ENCODE measurements at regions not wholly inside any gene's neighbourhood (a gene's known extent, or its start where the extent isn't known, plus 50 kb on each side); places are given as distances from the start of the nearest gene placed in this dataset.
"Not testable (repeated sequence)": the region's sequence is repeated elsewhere in the genome, so short reads cannot be mapped to it uniquely, and the experiment has no call there.

- DNase-seq (ENCODE audit: low read depth in 2 of 2, low spot score in 1 of 2), result no peak
Measured at GRCh38 chr7:79964463-79964862, 170.2 kb upstream of the GNAI1 start.

- DNase-seq (ENCODE audit: low read depth in 2 of 2, low spot score in 1 of 2), result no peak
Measured at GRCh38 chr7:79953130-79953529, 181.5 kb upstream of the GNAI1 start.

- DNase-seq (ENCODE audit: low read depth in 2 of 2, low spot score in 1 of 2), result no peak
Measured at GRCh38 chr7:79952399-79952798, 182.2 kb upstream of the GNAI1 start.

DNA sequence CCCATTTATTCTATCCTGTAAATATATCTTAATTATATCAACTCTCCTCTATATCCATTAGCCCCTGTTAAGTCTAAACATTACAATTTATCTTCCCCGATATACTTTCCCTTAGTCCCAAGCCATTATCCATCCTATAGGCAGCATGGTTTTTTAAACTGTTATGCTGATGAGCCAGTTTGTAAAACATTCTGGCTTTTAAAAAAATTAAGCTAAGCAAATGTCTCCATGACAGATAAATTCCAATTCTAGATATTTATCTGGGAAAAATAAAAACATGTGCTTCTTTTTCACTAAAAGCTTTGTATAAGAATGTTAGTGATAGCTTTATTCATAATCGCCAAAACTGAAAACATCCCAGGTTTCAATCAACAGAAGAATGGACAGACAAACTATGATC is 183.2 kb upstream of the GNAI1 start:
- DNase-seq (ENCODE audit: low read depth in 2 of 2, low spot score in 1 of 2), result no peak

DNA sequence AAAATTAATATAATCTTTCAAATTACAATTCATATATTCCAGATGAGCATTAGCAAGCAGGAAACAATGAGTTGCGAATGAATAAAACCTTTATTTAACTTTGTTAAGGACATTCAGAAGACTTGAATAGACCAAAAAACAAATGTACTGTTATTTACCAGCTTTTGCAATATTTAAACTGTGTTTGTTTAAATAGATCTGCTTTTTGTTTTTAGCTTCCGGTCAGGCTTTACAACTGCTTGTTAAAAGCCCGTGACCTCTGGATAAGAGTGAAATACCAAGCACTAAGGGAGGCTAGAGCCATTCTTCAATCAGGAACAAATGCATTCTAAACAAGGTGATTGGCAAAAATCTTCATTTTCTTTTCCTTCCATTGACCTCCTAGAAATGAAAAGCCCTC is 184.9 kb upstream of the GNAI1 start:
- no peak for DNase-seq (ENCODE audit: low read depth in 2 of 2, low spot score in 1 of 2)

DNA sequence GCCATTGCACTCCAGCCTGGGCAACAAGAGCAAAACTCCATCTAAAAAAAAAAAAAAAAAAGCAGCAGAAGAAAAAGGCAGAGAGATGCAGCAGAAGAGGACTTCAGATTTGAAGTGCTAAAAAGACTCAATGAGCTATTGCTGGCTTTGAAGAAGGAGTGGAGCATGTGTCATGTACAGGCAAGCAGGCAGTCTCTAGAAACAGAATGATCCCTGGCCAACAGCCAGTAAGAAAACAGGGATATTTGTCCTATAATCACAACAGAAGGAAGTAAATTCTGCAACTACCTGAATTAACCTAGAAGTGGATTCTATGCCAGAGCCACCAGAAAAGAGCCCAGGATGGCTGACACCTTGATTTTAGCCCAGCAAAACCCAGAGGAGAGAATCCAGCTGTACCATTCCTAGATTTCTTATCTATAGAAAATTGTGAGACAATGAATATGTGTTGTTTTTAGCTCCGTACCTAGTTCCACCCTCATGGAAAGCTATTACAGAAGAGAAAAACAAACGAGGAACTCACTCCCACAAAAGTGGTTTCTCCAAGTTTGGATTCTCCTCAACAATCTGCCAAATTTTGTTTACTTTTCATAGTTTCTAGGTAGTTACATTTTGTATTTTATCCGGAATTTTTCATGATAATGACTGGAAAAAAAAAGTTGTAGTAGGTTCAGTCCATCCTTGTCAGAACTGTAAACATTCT is 198.2 kb upstream of the GNAI1 start:
- DNase-seq (ENCODE audit: low read depth in 2 of 2, low spot score in 1 of 2), result no peak

GRCh38 chr7:79934727-79935126 is 199.9 kb upstream of the GNAI1 start:
- DNase-seq (ENCODE audit: low read depth in 2 of 2, low spot score in 1 of 2), result no peak

DNA sequence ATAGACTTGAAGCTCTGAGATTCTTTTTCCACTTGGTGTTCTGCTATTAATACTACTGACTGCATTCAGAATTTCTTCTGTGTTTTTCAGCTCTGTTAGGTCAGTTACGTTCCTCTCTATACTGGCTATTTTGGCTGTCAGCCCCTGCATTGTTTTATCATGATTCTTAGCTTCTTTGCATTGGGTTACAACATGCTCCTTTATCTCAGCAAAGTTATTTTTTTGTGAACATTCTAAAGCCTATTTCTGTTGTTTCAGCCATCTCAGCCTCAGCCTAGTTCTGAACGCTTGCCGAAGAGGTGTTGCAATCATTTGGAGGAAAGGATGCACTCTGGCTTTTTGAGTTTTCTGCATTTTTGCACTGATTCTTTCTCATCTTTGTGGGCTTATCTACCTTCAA is 201.5 kb upstream of the GNAI1 start:
- no peak for DNase-seq (ENCODE audit: low read depth in 2 of 2, low spot score in 1 of 2)

- no peak for DNase-seq (ENCODE audit: low read depth in 2 of 2, low spot score in 1 of 2)
Measured at GRCh38 chr7:79930604-79931003, 204.0 kb upstream of the GNAI1 start.

GRCh38 chr7:79927116-79927515 is 207.5 kb upstream of the GNAI1 start:
- no peak for DNase-seq (ENCODE audit: low read depth in 2 of 2, low spot score in 1 of 2)

GRCh38 chr7:79923953-79924352 is 210.7 kb upstream of the GNAI1 start:
- no peak for DNase-seq (ENCODE audit: low read depth in 2 of 2, low spot score in 1 of 2)

- DNase-seq (ENCODE audit: low read depth in 2 of 2, low spot score in 1 of 2), result no peak
Measured at GRCh38 chr7:79922894-79923293, 211.7 kb upstream of the GNAI1 start.

- no peak for DNase-seq (ENCODE audit: low read depth in 2 of 2, low spot score in 1 of 2)
Measured at GRCh38 chr7:79921976-79922375, 212.7 kb upstream of the GNAI1 start.

- not testable (repeated sequence) for DNase-seq (ENCODE audit: low read depth in 2 of 2, low spot score in 1 of 2)
Measured at GRCh38 chr7:79918632-79919031, 216.0 kb upstream of the GNAI1 start.

DNA sequence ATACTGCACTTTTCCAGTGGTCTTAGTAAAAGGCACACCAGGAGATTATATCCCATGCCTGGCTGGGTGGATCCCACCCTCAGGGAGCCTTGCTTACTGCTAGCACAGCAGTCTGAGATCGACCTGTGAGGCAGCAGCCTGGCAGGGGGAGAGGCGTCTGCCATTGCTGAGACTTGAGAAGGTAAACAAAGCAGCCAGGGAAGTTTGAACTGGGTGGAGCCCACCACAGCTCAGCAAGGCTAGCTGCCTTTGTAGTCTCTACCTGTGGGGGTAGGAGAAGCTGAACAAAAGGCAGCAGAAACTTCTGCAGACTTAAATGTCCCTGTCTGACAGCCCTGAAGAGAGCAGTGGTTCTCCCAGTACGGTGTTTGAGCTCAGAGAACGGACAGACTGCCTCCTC is 219.3 kb upstream of the GNAI1 start:
- DNase-seq (ENCODE audit: low read depth in 2 of 2, low spot score in 1 of 2), result not testable (repeated sequence)

DNA sequence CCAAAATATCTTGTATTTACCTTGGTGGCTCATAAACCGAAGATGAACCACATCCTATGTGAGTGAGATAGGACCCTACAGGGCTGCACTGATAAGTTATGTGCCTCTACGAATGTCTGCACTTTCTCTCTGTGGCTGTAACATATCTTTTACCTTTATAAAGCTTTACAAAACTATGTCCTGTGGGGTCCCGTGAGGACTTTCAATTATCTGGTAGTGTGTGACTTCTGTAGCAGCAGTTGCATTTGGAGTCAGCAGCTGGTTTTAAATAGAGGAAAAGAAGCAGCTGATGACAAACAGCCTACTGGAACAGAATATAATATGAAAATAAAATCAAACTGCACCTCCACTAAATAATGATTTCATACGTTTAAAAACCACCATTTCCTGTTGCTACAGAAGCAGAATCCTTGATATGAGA is 222.4 kb upstream of the GNAI1 start:
- DNase-seq (ENCODE audit: low read depth in 2 of 2, low spot score in 1 of 2), result no peak

DNA sequence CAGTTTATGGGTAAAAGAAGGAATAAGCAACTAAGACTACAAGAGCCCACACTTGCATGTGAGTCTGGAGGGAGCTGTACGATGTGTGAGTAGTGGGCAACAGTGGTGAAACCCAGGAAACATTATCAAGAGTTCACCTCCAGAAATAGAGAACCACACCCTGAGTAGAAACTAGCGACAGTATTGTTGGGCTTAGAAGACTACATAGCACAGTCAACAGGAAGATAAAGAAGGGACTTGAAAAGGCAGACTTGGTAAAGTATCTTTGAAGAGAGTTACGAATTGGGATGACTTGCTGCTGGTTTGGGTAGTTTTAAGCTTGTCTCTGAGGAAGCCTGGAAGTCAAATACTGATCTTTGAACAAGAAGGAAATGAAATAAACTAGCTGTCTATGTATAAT is 223.2 kb upstream of the GNAI1 start:
- DNase-seq (ENCODE audit: low read depth in 2 of 2, low spot score in 1 of 2), result no peak

GRCh38 chr7:79909176-79909575 is 225.5 kb upstream of the GNAI1 start:
- no peak for DNase-seq (ENCODE audit: low read depth in 2 of 2, low spot score in 1 of 2)

- no peak for DNase-seq (ENCODE audit: low read depth in 2 of 2, low spot score in 1 of 2)
Measured at GRCh38 chr7:79897166-79897565, 237.5 kb upstream of the GNAI1 start.

DNA sequence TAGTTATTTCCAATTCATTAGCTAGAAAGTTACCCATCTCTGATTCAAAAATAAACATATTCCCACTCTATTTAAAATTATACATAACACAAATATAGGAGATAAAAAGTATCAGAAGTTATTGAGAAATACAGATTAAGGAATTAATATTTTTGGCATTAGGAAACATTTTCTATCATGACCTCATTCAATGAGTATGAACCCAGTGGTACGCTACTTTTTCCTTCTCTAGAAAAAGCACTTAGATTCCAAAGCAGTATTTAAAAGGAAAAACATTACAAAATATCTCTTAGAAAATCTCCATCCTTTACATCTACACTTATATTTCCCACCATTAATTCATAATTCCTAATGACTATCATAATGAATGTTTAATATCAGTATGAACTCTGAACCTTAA is 240.6 kb upstream of the GNAI1 start:
- DNase-seq (ENCODE audit: low read depth in 2 of 2, low spot score in 1 of 2), result no peak

DNA sequence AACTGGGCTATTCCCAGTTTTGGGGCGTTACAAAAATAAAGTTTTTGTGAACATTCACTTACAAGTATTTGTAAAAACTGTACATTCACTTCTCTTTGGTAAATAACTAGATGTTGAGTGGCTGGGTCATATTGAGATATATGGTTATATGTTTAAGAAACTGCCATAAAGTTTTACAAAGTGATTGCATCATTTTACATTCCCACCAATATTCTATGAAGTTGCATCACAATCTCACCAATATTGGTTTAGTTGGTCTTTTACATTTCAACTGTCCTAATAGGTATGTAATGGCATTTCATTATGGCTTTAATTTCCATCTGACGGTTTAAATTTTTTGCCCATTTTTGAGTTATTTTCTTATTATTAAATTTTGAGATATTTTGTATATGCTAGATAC is 251.7 kb upstream of the GNAI1 start:
- DNase-seq (ENCODE audit: low read depth in 2 of 2, low spot score in 1 of 2), result no peak

DNA sequence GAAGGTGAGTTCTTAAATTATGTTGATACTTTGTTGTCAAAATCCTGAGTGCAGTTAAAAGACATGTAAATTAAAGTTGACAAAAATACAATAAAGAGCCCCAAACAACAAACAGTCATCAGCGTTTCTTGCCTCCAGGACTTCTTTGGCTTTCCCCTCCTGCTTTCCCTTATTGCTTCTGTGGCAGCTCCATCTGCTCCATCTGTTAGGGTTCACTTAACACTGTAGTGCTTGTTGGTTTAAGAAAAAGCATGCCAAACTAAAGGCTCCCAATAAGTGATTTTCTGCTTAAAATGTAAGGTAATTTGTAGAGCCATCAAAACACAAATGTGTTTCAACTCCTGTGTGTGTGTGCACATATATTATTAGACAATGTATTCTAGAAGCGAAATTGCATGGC is 254.3 kb upstream of the GNAI1 start:
- no peak for DNase-seq (ENCODE audit: low read depth in 2 of 2, low spot score in 1 of 2)

GRCh38 chr7:79877874-79878465 is 256.7 kb upstream of the GNAI1 start:
- DNase-seq (ENCODE audit: low read depth in 2 of 2, low spot score in 1 of 2), result no peak
